SIG-M5 (cell line): ENCODE measurements at regions not wholly inside any gene's neighbourhood (a gene's known extent, or its start where the extent isn't known, plus 50 kb on each side); places are given as distances from the start of the nearest gene placed in this dataset.
A peak's percentile ranks its signal among the peaks of the same experiment; 100 is the strongest.
"Not testable (repeated sequence)": the region's sequence is repeated elsewhere in the genome, so short reads cannot be mapped to it uniquely, and the experiment has no call there.

Experiments used
- DNase-seq: peaks from one replicate; lab custom pipeline; 2025; lab: John Stamatoyannopoulos, UW

DNA sequence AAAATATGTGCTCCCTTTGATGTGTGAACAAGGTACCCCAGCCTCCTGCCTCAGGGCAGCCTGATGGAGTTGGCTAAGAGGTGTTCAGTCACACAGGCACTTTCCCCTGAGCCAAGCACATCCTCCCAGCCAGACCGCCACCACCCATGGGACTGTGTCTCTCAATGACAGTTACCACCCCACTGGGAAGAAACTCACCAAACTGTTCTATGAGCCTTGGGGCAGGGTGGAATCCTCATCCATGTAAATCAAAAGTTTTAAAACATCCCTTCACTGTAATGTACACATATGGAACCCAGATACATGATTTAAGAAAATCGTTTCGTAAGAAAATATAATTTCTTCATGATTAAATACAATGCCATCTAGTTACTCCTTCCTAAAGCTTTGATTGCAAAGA is 138.4 kb upstream of the LSM14A start:
- no peak for DNase-seq

DNA sequence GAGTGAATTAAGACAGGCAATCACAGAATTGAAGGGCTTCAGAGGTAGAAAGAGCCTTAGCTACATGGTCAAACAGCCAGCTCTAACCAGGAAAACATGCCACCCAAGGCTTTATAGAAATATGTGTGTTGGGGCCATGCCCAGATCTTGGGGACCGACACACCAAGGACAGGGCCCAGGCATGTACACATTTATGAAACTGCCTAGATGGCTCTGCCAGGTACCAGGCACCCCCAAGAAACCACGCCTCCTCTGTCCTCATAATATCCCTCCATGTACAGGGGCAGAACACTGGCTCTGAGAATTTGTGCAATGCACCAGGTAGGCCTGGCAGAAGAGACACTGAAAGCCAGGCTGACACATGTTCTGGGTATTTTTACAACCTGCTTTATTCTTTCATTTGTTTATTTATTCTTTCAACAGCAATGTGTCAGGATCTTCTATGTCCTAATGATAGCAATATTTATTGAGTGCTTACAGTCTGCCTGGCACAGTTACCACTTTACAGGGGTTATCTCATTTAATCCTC is 137.9 kb upstream of the LSM14A start:
- DNase-seq: no peak

DNA sequence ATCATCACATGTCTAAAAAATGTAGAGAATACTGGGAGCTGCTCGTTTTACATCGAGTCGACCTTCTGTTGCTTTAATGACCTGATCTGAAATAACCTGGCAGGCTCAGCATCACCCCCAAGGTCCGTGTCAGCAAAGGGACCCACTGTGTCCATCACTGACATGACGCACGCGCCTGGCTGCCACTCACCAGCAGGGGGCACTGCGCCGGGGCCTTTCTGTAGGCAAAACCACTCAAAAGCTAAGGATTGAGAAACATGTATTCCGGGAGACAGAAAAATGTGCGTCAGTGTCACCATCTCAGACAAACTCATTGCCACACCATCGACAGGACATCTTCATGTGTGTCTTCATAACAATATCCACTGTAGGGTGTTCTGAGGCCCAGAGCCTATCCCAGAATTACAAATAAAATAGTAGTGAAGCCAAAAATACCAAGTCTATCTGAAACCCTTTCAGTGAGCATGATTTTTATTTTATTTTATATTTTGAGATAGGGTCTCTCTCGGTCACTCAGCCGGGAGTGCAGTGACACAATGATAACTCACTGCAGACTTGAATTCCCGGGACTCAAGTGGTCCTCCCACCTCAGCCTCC is 130.3 kb upstream of the LSM14A start:
- DNase-seq: peak; percentile 12

DNA sequence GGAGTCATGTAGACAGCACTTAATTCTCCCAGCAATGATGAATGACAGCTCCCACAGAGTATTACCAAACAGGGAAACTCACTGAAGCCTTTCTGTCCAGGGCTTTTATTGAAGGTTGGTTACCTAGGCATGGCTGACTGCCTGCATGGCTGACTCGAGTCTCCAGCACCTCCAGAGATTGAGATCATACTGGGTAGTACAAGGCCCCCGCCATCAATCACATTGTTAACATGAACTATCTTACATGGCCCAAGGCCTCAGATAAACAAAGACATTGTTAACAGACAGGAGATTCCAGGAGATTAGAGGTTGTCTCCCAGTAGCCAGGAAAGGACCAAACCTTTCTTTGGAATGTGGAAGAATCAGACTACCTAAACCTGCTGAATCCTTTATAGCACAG is 128.3 kb upstream of the LSM14A start:
- no peak for DNase-seq

DNA sequence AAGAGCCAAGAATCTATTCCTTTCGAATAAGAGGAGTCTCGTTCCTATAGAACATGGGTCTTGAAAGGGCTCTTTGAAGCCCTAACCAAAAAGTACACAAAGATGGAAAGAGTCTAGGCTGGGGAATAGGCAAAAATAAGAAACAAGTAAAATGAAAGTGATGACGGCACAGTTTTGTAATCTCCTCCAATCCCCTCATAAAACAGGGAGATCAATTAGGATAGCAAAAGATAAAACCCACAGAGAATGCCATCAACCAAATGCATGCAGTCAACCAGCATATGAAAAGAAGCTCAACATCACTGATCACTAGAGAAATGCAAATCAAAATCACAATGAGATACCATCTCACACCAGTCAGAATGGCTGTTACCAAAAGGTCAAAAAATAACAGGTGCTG is 122.4 kb upstream of the LSM14A start:
- DNase-seq: no peak

DNA sequence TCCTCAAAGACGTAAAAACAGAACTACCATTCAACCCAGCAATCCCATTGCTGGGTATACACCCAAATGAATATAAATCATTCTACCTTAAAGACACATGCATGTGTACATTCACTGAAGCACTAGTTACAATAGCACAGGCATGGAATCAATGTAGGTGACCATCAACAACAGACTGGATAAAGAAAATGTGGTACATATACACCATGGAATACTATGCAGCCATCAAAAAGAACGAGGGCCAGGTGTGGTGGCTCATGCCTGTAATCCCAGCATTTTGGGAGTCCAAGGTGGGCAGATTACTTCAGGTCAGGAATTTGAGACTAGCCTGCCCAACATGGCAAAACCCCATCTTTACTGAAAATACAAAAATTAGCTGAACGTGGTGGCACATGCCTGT is 121.9 kb upstream of the LSM14A start:
- DNase-seq: not testable (repeated sequence)

DNA sequence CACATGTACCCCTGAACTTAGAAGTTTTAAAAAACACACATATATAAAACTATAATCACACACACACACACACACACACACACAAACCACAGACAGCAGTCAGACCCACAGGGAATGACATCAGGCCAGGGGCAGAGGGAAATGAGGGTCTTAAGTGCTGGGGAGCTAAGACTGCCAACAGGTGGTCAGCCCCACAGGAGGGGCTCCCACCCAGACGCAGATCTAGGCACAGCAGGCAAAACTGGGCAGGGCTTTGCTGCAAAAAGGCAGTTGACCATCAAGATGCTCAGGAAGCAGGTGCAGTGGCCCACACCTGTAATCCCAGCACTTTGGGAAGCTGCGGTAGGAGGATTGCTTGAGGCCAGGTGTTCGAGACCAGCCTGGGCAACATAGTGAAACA is 121.0 kb upstream of the LSM14A start:
- DNase-seq: no peak

DNA sequence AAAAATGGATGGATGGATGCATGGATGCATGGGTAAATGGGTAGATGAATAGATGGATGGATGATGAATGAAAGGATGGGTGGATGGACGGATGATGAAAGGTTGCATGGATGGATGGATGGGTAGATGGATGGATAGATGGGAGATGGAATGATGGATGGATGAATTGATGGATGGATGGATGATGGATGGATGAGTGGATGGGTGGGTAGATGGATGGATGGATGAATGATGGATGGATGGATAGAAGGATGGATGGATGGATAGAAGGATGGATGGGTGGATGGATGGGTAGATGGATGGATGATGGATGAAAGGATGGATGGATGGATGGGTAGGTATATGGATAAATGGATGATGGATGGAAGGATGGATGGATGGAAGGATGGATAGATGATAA is 115.1 kb upstream of the LSM14A start:
- DNase-seq: no peak

DNA sequence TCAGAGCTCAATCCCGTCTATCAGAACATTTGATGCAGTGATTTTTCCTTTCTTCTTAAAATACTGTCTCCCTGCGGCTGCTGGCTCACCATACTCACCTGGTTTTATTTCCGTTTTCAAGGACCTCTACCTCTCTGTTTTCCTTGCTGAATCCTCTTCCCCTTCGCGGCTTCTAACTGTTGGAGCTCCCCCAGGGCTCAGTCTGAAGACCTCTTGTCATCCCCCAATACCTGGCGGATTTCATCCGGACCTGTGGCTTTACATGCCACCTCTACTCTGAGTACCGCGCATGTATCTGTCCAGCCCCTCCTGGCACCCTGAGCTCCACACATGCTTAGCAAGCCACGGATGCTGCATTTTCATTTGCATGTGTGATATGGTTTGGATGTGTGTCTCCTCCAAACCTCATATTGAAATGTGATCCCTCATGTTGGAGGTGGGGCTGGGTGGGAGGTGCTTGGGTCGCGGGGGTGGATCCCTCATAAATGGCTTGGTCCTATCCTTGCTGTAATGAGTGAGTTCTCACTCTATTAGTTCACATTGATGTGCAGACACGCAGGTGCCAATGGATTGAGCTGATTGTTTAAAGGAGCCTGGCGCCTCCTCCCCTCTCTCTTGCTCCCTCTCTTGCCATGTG is 106.2 kb upstream of the LSM14A start:
- no peak for DNase-seq

DNA sequence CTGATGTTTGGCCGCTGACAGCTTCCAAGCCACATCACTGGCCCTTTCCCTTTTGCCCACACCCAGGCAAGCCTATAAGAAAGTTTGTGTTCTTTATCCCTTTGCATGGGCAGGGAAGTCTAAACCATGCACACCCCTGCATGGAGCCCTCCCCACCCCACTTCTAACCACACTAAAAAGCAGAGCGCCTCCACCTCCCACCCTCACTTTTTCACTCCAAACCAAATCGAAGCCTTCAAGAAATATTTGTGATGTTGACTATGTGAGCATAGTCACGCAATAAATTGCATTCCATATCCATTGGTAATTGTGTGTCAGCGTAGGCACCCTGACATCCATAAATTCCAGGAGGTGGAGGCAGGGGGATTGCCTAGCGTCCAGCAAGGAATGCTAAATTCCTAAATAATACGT is 104.4 kb upstream of the LSM14A start:
- DNase-seq: no peak

DNA sequence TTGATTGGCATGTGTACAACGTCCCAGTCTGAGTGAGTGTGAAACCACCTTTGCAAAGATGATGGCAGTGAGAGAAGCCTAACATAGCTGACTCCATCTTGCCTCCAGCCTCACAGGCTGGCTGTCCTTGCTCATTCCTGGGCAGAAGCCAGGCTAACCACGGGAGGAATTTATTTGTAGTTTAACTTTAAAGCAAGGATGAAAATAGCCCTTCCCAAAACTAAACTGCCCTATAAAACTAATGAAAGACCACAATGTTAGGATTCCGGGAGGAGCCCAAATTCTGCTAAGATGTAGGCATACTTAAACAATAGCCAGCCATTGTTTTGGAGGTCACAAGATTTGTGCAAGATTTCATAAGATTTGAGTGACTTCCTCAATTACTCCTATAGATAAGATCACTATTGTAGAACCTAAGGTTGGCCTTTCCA is 96.6 kb upstream of the LSM14A start:
- no peak for DNase-seq

DNA sequence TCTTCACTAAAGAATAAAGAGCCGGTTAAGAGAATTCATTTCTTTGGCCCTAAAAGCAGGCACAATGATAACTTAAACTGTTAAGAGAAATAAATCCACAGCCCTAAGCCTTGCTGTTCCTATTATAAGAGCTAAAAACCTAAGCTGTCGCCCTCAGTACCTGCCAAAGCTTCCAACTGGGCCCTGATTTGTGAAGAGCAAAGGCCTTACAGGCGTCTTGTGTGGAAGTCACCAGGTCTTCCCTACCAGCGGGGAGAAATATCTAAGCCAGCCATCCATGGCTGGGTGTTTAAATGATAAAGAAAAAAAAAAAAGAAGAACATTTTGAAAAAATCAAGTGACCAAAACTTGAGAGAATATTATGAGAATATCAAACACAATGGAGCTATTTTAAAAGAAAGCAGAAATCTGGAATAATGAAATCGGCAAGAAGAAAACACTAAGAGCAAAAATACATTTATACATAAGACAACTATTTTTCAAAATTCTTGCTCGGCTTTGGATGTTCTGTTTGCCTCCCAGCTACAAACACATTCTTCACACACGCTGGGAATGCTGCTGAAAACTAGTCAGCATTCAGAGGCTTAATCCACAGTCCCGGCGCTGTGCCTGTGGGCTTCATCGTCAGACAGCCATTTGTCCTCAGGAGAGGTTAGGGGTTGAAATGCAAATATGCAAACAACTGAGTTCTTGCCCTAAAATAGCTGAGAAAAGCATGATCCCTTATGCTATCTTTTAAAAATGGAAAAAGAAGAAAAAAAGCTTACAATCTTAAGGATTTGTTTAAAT is 89.8 kb upstream of the LSM14A start:
- no peak for DNase-seq

DNA sequence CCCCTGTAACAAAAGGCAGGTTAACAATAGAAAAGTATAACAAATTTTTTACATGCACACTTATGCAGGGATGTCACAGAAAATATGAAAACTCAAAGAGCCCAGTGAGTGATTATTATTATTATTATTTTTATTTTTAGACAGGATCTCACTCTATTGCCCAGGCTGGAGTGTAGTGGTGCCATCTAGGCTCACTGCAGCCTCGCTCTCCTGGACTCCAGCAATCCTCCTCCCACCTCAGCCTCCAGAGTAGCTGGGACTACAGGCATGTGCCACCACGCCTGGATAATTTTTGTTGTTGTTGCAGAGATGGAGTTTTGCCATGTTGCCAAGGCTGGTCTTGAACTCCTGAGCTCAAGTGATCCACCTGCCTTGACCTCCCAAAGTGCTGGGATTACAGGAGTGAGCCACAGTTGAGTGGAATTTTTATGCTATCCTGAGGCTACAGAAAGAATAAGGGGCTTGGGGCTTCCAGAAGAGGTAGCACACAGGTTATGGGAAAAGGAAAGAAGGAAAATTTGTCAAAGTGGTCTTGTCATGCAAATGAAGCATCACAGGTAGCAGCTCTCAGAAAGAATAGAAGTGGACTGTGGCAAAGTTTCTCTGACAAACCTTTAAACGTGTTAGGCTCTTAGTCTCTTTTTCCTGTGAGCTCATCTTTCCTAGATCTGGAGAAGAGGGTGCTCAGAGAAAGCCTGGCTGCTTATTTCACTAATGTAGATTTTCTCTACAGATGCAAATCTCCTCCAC is 87.7 kb upstream of the LSM14A start:
- DNase-seq: no peak

DNA sequence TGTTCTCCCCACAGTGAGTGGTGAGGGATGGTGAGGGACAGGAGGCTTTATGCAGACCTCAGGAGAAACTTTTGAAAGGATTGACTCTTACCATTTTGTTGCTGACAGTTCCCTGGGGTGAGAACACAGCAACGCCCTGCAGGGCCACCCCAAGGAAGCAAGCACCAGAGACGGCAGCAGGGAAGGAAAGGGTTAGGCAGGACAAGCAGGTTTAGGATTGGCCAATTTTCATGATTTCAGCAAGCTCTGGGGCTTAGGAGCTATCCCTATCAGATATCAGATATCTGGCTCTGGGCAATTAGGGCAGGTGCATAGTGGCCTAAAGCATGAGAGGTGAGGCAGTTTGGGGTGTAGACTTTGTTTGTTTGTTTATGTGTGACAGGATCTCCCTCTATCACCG is 87.0 kb upstream of the LSM14A start:
- DNase-seq: no peak

DNA sequence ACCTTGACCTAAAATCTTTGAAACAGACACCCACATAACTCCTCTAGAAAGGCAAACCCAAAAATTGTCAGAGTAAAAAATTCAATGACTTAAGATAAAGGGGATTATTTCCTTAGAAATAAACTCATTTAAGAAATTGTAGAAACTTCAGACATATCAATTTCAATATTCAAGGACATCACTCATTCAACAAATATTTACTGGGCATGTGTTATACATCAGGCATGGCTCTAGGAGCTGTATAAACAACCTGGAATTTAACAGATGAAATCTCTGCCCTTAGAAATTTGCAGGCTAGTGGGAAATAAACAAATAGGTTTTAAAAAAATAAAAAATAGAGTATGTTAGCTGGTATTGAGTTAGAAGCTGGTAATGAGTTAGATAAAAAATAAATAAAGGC is 84.0 kb upstream of the LSM14A start:
- no peak for DNase-seq

DNA sequence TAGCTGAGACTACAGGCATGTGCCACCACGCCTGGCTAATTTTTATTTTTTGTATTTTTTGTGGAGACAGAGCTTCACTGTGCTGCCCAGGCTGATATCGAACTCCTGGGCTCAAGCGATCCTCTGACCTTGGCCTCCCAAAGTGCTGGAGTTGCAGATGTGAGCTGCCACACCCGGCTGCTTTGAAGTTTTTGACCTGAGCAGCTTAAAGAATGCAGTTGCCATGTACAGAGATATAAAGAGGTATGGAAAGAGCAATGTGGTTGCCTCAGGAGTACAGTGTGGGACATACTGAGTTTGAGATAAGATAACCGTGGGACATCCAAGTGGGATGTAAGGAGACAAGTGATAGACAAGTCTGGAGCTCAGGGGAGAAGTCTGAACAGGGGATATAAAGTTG is 82.7 kb upstream of the LSM14A start:
- DNase-seq: no peak

DNA sequence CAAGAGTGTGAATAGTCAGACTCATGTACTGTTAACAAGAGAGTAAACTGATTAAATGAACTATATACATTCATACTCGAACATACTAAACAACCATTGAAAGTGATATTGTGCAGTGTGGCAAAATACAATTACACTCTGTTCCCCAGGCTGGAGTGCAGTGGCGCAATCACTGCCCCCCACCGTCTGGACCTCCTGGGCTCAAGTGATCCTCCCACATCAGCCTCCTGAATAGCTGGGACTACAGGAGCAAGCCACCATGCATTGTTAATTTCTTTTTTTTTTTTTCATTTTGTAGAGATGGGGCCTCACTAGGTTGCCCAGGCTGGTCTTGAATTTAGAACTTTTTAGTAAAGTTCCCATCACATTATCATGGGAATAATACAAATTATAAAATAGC is 77.3 kb upstream of the LSM14A start:
- no peak for DNase-seq

DNA sequence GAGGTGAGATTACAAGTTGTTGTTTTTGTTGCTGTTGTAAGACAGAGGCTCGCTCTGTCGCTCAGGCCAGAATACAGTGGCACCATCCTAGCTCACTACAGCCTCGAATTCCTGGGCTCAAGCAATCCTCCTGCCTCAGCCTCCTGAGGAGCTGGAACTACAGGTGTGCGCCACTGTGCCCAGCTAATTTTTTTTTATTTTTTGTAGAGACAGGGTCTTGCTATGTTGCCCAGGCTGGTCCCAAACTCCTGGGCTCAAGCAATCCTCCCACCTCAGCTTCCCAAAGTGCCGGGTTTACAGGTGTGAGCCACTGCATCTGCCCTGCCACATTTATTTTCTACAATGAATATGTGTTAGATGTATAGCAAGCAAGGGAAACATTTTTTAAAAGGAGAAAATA is 76.9 kb upstream of the LSM14A start:
- DNase-seq: not testable (repeated sequence)

DNA sequence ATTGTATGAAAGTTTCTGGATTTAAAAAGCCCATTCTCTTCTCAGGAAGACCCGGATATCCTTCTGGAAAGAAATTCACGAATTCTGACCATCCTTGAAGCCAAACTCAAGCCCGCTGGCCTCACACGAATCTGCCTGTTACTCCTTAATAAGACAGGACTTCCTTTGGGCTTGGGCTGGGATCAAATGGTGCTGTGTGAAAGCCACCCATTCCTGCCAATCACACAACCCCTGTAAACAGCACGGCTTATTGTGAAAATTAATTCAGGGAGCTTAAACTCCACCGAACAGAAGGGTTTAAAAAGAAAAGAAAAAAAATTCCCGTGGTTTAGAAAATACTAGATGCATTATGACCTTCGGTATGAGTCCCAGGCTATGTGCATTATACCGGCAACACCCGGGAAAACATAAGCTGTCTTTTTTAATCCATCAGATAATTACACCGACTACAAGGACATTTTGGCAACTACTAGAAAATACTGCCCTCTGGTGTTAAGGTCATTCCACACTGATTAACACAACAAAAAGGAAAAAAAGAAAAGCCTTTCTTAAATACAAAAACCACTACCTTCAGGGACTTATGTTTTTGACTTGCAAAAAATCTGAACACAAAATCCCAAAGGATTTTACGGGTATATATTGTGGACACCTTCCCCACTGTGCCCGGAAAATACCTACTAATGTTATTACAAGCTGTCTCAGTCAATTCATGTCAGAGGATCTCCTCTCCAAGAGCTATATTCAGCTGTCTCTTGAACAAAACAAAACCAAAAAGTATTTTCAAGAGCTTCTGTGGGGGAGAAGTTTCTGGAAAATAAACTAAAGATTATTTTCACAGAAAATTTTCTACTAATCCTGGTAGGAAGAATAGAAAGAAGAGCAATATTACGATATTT is 76.0 kb upstream of the LSM14A start:
- no peak for DNase-seq

DNA sequence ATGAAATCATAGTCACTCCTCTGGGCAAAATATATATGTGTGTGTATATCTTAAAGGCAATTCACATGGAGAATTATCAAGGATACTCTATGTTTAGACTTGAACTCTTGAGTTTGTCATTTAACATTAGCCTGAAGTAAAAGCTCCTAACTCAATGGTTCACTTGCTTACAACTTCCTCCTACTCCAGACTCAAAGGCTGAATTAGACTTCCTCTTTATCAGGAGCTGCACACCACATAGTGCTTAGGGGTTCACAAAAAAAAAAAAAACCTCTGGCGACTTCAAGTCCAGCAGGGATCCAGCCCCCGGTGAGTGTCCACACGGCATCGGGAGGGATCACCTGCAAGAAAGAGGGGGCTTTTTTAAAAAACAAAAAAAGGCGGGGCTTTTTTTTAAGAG is 68.2 kb upstream of the LSM14A start:
- DNase-seq: no peak

DNA sequence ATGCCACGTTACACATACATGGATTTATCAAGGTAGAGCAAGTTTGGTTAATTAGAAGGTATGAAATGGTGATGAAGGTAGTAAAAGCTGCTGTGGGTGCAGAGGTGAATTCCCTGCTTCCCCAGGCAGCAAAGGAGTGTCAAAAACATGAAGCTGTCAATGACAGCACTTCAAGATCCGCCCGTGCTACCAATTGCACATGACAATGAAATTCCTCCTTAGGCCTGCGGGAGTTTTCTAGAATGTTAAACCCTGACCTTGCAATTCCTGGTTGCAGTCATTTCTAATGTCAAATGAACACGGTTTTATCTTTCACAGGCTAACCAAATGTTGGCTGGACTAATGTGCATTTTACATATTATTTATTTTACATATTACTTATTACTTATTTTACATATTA is 67.7 kb upstream of the LSM14A start:
- no peak for DNase-seq
